ENCODE measurements at regions not wholly inside any gene's neighbourhood (a gene's known extent, or its start where the extent isn't known, plus 50 kb on each side); places are given as distances from the start of the nearest gene placed in this dataset.

DNA sequence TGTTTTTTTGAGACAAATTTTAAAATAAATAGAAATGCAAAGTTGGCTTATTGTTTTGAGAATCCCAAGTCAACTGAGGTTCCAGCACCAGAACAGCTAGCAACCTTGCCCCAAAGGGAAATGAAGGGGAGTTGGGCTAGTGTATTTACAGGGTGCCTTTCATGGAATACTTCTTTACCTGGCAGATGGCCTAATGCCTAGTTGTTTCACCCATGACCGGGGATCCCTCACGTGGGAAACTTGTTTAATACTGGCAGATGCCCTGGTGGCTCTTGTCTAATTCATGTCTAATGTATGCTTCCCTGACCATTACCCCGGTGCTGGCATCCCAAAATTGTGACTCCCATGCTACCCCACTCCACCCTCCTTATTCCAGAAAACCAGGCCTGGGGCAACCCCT is 861.1 kb upstream of the ZWINT start:
- TF ChIP-seq, protein P1, sequence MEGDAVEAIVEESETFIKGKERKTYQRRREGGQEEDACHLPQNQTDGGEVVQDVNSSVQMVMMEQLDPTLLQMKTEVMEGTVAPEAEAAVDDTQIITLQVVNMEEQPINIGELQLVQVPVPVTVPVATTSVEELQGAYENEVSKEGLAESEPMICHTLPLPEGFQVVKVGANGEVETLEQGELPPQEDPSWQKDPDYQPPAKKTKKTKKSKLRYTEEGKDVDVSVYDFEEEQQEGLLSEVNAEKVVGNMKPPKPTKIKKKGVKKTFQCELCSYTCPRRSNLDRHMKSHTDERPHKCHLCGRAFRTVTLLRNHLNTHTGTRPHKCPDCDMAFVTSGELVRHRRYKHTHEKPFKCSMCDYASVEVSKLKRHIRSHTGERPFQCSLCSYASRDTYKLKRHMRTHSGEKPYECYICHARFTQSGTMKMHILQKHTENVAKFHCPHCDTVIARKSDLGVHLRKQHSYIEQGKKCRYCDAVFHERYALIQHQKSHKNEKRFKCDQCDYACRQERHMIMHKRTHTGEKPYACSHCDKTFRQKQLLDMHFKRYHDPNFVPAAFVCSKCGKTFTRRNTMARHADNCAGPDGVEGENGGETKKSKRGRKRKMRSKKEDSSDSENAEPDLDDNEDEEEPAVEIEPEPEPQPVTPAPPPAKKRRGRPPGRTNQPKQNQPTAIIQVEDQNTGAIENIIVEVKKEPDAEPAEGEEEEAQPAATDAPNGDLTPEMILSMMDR (conservative IDR thresholded peaks at IDR 0.05; ENCODE audit: low read depth, low read length): no peak
- TF ChIP-seq EZH2 (IDR thresholded peaks at IDR 0.05; ENCODE audit: borderline replicate concordance, low read depth, low read length, poor library complexity, severe bottlenecking): no peak
